Hepatocyte (in vitro differentiated cells): ENCODE measurements at regions not wholly inside any gene's neighbourhood (a gene's known extent, or its start where the extent isn't known, plus 50 kb on each side); places are given as distances from the start of the nearest gene placed in this dataset.

Experiments used
- CTCF ChIP-seq: fragments of 200-600 bp; sonication (generic); IDR thresholded peaks from 2 replicates; pipeline ENCODE4 v1.5.1; 2016; ENCODE audit warnings: antibody characterized with exemption, mild to moderate bottlenecking; ENCODE audit not compliant: poor library complexity
- EZH2 ChIP-seq: fragments of 200-600 bp; sonication (generic); IDR thresholded peaks from 2 replicates; pipeline ENCODE4 v1.6.1; 2016; ENCODE audit warnings: antibody characterized with exemption, mild to moderate bottlenecking, borderline replicate concordance

- TF ChIP-seq CTCF (no peak), EZH2 (no peak)
Measured at GRCh38 chr2:18119883-18120282, 241.4 kb downstream of the KCNS3 start.
